PC-9 (cell line): ENCODE measurements at regions not wholly inside any gene's neighbourhood (a gene's known extent, or its start where the extent isn't known, plus 50 kb on each side); places are given as distances from the start of the nearest gene placed in this dataset.

Experiments used
- BruUV-seq: library from RNA; stranded (reverse); fragments of 400-500 nt; replicated peaks from 2 replicates; lab custom pipeline; 2021; lab: Mats Ljungman, UMichigan
- CTCF ChIA-PET: fragments of 300-600 bp; sonication (Branson Sonifier 250); formaldehyde crosslinking; loops from one replicate; lab custom pipeline; 2022; ENCODE audit warnings: antibody characterized with exemption; lab: Charles Lee
- POLR2A ChIA-PET: fragments of 300-600 bp; sonication (Branson Sonifier 250); formaldehyde crosslinking; loops from one replicate; lab custom pipeline; 2022; ENCODE audit warnings: antibody characterized with exemption; ENCODE audit not compliant: unreplicated experiment; lab: Charles Lee
- DNase-seq, 2 experiments: peaks; one replicate each; pipeline versions ENCODE4 v3.0.0 to v3.0.0-alpha.2; 2015 to 2022; ENCODE audit warnings: mixed read lengths in 1 of 2
- H2AFZ ChIP-seq: fragments of 200-600 bp; sonication (generic); 2 replicates; pipeline ENCODE4 v1.8.1; 2017; ENCODE audit warnings: antibody characterized with exemption
- H3F3A ChIP-seq: fragments of 200-600 bp; sonication (generic); 2 replicates; pipeline ENCODE4 v1.8.1; 2017; ENCODE audit warnings: antibody characterized with exemption, mild to moderate bottlenecking, low read depth; ENCODE audit not compliant: insufficient read depth
- H3K27ac ChIP-seq: fragments of 200-600 bp; sonication (generic); 2 replicates; pipeline ENCODE4 v1.6.1; 2016; ENCODE audit warnings: mixed run types
- H3K27me3 ChIP-seq: fragments of 200-600 bp; sonication (generic); 2 replicates; pipeline ENCODE4 v1.6.1; 2016; ENCODE audit warnings: low read depth, mixed run types; ENCODE audit not compliant: insufficient read depth
- H3K36me3 ChIP-seq: fragments of 200-600 bp; sonication (generic); 2 replicates; pipeline ENCODE4 v1.6.1; 2016; ENCODE audit warnings: low read depth, mixed run types
- H3K4me1 ChIP-seq: fragments of 200-600 bp; sonication (generic); replicated peaks from 2 replicates; pipeline ENCODE4 v1.6.1; 2016; ENCODE audit warnings: mixed run types; ENCODE audit not compliant: insufficient read depth
- H3K4me2 ChIP-seq: fragments of 200-600 bp; sonication (generic); 2 replicates; pipeline ENCODE4 v1.6.1; 2017; ENCODE audit warnings: mixed run types
- H3K4me3 ChIP-seq: fragments of 200-600 bp; sonication (generic); 2 replicates; pipeline ENCODE4 v1.6.1; 2016; ENCODE audit warnings: mixed run types
- H3K79me2 ChIP-seq: fragments of 200-600 bp; sonication (generic); 2 replicates; pipeline ENCODE4 v1.6.1; 2017; ENCODE audit warnings: low read depth, mixed run types
- H3K9me2 ChIP-seq: fragments of 200-600 bp; sonication (generic); 2 replicates; pipeline ENCODE4 v1.8.1; 2017; ENCODE audit warnings: mild to moderate bottlenecking; ENCODE audit not compliant: insufficient read depth
- H3K9me3 ChIP-seq: fragments of 200-600 bp; sonication (generic); 2 replicates; pipeline ENCODE4 v1.8.1; 2016; ENCODE audit warnings: low read depth; ENCODE audit not compliant: insufficient read depth
- H4K20me1 ChIP-seq: fragments of 200-600 bp; sonication (generic); 2 replicates; pipeline ENCODE4 v1.8.1; 2017; ENCODE audit not compliant: insufficient read depth
- EZH2 ChIP-seq: fragments of 200-600 bp; sonication (generic); IDR thresholded peaks from 2 replicates; pipeline ENCODE4 v1.8.0; 2017; ENCODE audit warnings: antibody characterized with exemption, low read depth
- intact Hi-C: fragments of 100-400 bp; cut with micrococcal nuclease; formaldehyde crosslinking; loops from one replicate; pipeline ENCODE4 v1.10.0; 2022; ENCODE audit not compliant: unreplicated experiment
- TF ChIP-seq, protein P1 (sequence below): fragments of 200-600 bp; sonication (generic); conservative IDR thresholded peaks from 2 replicates; pipeline ENCODE4 v1.6.1; 2017; ENCODE audit warnings: mixed run types, antibody characterized with exemption, mild to moderate bottlenecking, moderate library complexity

DNA sequence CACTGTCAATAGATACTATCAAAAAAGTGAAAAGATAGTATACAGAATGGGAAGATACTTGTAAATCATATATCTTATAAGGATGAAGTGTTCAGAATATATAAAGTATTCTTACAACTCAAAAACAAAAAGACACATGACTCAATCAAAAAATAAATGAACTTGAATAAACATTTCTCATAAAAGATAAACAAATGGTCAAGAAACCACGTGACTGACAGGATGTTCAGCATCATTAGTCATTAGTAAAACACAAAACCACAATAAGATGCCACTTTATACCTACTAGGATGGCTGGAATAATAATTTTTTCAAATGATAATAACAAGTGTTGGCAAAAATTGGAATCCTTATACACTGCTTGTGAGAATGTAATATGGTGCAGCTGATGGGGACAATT lies 729.1 kb upstream of the HS3ST5 start:
- Histone ChIP-seq H4K20me1 (no peaks in the 10 kb centered on the region), H3K27ac (no peak overlapping the region), H3K9me3 (peaks cover 5% of the 10 kb centered on the region), H2AFZ (no peak overlapping the region), H3K4me1 (no peaks in the 10 kb centered on the region), H3K4me2 (no peak overlapping the region), H3K27me3 (no peaks in the 10 kb centered on the region), H3K4me3 (no peak overlapping the region), H3K79me2 (no peaks in the 10 kb centered on the region), H3K36me3 (no peaks in the 10 kb centered on the region), H3F3A (no peaks in the 10 kb centered on the region), H3K9me2 (no peaks in the 10 kb centered on the region; the same call in 1 of the 2 replicates)
- TF ChIP-seq, protein P1, sequence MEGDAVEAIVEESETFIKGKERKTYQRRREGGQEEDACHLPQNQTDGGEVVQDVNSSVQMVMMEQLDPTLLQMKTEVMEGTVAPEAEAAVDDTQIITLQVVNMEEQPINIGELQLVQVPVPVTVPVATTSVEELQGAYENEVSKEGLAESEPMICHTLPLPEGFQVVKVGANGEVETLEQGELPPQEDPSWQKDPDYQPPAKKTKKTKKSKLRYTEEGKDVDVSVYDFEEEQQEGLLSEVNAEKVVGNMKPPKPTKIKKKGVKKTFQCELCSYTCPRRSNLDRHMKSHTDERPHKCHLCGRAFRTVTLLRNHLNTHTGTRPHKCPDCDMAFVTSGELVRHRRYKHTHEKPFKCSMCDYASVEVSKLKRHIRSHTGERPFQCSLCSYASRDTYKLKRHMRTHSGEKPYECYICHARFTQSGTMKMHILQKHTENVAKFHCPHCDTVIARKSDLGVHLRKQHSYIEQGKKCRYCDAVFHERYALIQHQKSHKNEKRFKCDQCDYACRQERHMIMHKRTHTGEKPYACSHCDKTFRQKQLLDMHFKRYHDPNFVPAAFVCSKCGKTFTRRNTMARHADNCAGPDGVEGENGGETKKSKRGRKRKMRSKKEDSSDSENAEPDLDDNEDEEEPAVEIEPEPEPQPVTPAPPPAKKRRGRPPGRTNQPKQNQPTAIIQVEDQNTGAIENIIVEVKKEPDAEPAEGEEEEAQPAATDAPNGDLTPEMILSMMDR, result no peak
- no peak for TF ChIP-seq EZH2
- BruUV-seq, result no TSS peak
- no peak for DNase-seq
- ChIA-PET POLR2A (no interaction called here), CTCF (no interaction called here)
- intact Hi-C loops, result no loop called here

DNA sequence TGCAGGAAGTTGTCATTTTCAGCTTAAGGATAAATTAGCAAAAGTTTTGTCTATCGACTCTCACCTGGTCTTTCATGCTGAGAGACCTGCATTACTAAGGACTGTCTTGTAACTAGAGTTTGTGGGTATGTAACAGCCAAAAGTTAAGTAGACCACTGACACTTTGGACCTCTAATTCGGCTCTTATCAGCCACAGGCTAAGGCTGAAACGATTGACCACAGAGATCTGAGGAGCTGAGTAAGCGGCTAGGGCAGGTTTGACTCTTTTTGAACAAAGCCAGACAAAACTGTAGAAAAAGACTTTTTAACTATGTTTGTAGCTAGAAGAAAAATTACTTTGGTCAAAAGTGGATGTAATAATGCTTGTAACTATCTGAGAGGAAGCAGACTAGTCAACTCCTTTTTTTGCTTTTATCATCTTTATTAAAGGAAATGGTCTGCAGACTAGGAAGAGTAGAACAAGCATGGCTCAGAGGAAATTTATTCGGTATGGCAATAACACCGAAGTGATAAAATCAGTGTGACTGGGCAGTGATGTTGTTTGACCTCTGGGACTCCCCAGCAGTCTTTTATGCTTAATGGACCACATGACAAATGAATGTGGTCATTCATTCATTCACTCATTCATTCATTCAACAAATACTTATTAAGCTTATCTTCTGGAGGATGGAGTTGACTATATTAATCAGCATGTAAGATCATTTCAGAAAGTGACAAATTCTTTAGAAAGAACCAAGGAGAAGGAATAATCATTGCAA lies 725.0 kb upstream of the HS3ST5 start:
- no peak for TF ChIP-seq EZH2
- TF ChIP-seq, protein P1, result no peak
- POLR2A ChIA-PET, result no interaction called here
- intact Hi-C loops, result no loop called here

DNA sequence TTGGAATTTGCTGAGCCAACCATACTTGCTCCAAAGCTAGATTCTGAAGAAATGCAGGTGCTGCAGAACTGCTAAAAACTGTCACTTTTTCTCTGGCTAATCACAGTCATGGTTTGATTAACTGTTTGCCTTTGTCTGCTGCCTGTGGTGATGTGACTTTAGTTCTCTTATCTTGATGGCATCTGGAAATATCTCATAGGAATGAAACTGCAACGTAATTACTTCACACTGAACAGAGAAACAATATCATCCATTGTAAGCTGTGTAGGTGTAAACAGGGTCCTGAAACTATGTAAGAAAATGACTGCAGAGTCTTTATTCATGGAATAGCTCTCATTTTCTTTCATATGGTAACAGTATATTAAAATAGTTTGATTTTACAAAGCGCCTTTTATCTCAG lies 721.9 kb upstream of the HS3ST5 start:
- H4K20me1 ChIP-seq, result no peaks in the 10 kb centered on the region
- no peaks in the 10 kb centered on the region for H3K36me3 ChIP-seq
- CTCF ChIA-PET, result no interaction called here
- no peak overlapping the region for H3K4me2 ChIP-seq
- H3K4me3 ChIP-seq, result no peak overlapping the region
- H3K4me1 ChIP-seq, result no peaks in the 10 kb centered on the region
- DNase-seq, result no peak
- intact Hi-C loops, result no loop called here
- H3K27me3 ChIP-seq, result no peaks in the 10 kb centered on the region
- no peaks in the 10 kb centered on the region for H3K9me3 ChIP-seq
- TF ChIP-seq, protein P1, result no peak
- no peak for TF ChIP-seq EZH2
- H3K27ac ChIP-seq, result no peak overlapping the region
- POLR2A ChIA-PET, result interaction anchor here (0.5 kb wide), 1 partner anchor 384 kb away, joined by 3 read pairs; no protein-coding TSS in a partner anchor
- no peaks in the 10 kb centered on the region; the same call in 1 of the 2 replicates for H3K9me2 ChIP-seq
- no peaks in the 10 kb centered on the region for H3K79me2 ChIP-seq
- H2AFZ ChIP-seq, result no peak overlapping the region
- no TSS peak for BruUV-seq
- no peaks in the 10 kb centered on the region for H3F3A ChIP-seq

More for the DNA sequence above, 725.0 kb upstream of the HS3ST5 start:
- Histone ChIP-seq H4K20me1 (no peaks in the 10 kb centered on the region), H3K4me3 (no peak overlapping the region), H3K79me2 (no peaks in the 10 kb centered on the region), H3K9me3 (peaks cover 5% of the 10 kb centered on the region), H2AFZ (no peak overlapping the region), H3K9me2 (no peaks in the 10 kb centered on the region; the same call in 1 of the 2 replicates), H3K4me2 (no peak overlapping the region), H3K4me1 (no peaks in the 10 kb centered on the region), H3K36me3 (no peaks in the 10 kb centered on the region), H3K27me3 (no peaks in the 10 kb centered on the region), H3F3A (no peaks in the 10 kb centered on the region), H3K27ac (no peak overlapping the region)
- CTCF ChIA-PET, result no interaction called here
- DNase-seq, result no peak
- BruUV-seq, result no TSS peak
